GM19328 (cell line): ENCODE measurements at regions not wholly inside any gene's neighbourhood (a gene's known extent, or its start where the extent isn't known, plus 50 kb on each side); places are given as distances from the start of the nearest gene placed in this dataset.
"Not testable (repeated sequence)": the region's sequence is repeated elsewhere in the genome, so short reads cannot be mapped to it uniquely, and the experiment has no call there.

Source experiments
- ATAC-seq: cut with Tn5 transposase; IDR thresholded peaks from one replicate; pipeline ENCODE4 v1.9.1; 2021; ENCODE audit warnings: mild to moderate bottlenecking, moderate library complexity; ENCODE audit not compliant: unreplicated experiment

- no peak for ATAC-seq
These were observed 577.8 kb downstream of the ARL4A start for GRCh38 chr7:13265271-13265670.

GRCh38 chr7:13274205-13274604, 586.8 kb downstream of the ARL4A start:
- ATAC-seq, result not testable (repeated sequence)

GRCh38 chr7:13276977-13277376, 589.5 kb downstream of the ARL4A start:
- no peak for ATAC-seq

- ATAC-seq, result no peak
These were observed 590.6 kb downstream of the ARL4A start for GRCh38 chr7:13278020-13278419.

GRCh38 chr7:13279854-13280435, 592.5 kb downstream of the ARL4A start:
- ATAC-seq, result no peak

GRCh38 chr7:13282377-13282980, 595.0 kb downstream of the ARL4A start:
- ATAC-seq, result no peak

- ATAC-seq, result no peak
These were observed 599.5 kb downstream of the ARL4A start for GRCh38 chr7:13286916-13287315.

GRCh38 chr7:13288516-13288915, 601.1 kb downstream of the ARL4A start:
- ATAC-seq, result no peak

GRCh38 chr7:13290975-13291374, 603.5 kb downstream of the ARL4A start:
- no peak for ATAC-seq

GRCh38 chr7:13293264-13294002, 606.0 kb downstream of the ARL4A start:
- ATAC-seq, result no peak

- no peak for ATAC-seq
These were observed 619.6 kb downstream of the ARL4A start for GRCh38 chr7:13307040-13307439.

- ATAC-seq, result no peak
These were observed 621.0 kb downstream of the ARL4A start for GRCh38 chr7:13308423-13308822.

- no peak for ATAC-seq
These were observed 622.1 kb downstream of the ARL4A start for GRCh38 chr7:13309535-13309934.

- no peak for ATAC-seq
These were observed 624.9 kb downstream of the ARL4A start for GRCh38 chr7:13312307-13312706.

GRCh38 chr7:13320333-13320732, 632.9 kb downstream of the ARL4A start:
- ATAC-seq, result no peak

GRCh38 chr7:13321316-13321715, 633.9 kb downstream of the ARL4A start:
- ATAC-seq, result no peak

- no peak for ATAC-seq
These were observed 634.7 kb downstream of the ARL4A start for GRCh38 chr7:13322126-13322525.

GRCh38 chr7:13327669-13328068, 640.2 kb downstream of the ARL4A start:
- ATAC-seq, result no peak

- no peak for ATAC-seq
These were observed 645.9 kb downstream of the ARL4A start for GRCh38 chr7:13333371-13333770.

GRCh38 chr7:13336227-13336626, 648.8 kb downstream of the ARL4A start:
- no peak for ATAC-seq

- no peak for ATAC-seq
These were observed 636.8 kb downstream of the ETV1 start for GRCh38 chr7:13352677-13353076.

- no peak for ATAC-seq
These were observed 629.8 kb downstream of the ETV1 start for GRCh38 chr7:13359656-13360055.
